Esophagus muscularis mucosa (tissue), 4 donors: ENCODE measurements at regions not wholly inside any gene's neighbourhood (a gene's known extent, or its start where the extent isn't known, plus 50 kb on each side); places are given as distances from the start of the nearest gene placed in this dataset.

Source experiments
- CTCF ChIP-seq, 3 experiments: fragments of 200-600 bp in 2 of 3; fragments of 450-650 bp in 1 of 3; sonication (generic) in 2 of 3; IDR thresholded peaks; one replicate each; pipeline ENCODE4 v1.5.1; 2017 to 2019; ENCODE audit warnings: antibody characterized with exemption in 3 of 3, mild to moderate bottlenecking in 2 of 3, moderate library complexity in 1 of 3
- EP300 ChIP-seq: sonication (generic); formaldehyde crosslinking; IDR thresholded peaks from one replicate; pipeline ENCODE4 v1.6.1; 2017; ENCODE audit warnings: antibody characterized with exemption
- POLR2A ChIP-seq: fragments of 450-650 bp; IDR thresholded peaks from one replicate; pipeline ENCODE4 v1.6.1; 2017; ENCODE audit warnings: antibody characterized with exemption, moderate library complexity, mild to moderate bottlenecking, low read depth

DNA sequence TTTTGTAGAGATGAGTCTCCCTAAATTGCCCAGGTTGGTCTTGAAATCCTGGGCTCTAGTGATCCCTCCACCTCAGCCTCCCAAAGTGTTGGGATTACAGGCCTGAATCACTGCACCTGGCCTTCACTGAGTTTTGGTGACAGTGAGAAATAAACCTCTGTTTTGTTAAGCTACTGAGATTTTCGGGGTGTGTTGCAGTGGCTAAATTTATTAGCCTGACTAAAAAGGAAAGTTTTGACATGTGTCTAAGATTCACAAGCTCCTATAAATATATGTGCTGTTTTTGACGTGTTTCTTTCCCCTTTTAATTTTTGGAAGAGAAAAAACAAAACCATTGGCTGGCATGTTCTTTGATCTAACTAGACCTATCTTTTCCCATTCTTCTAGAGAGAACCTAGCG, 190.5 kb upstream of the MC4R start:
- TF ChIP-seq CTCF (IDR thresholded peaks at IDR 0.05) (no peak), POLR2A (no peak), EP300 (no peak)
